SK-N-SH (cell line): ENCODE measurements at regions not wholly inside any gene's neighbourhood (a gene's known extent, or its start where the extent isn't known, plus 50 kb on each side); places are given as distances from the start of the nearest gene placed in this dataset.

Experiments used
- CTCF ChIP-seq: fragments of 200-600 bp; sonication (generic); IDR thresholded peaks from 2 replicates; pipeline ENCODE4 v1.6.1; 2017; ENCODE audit warnings: antibody characterized with exemption, mild to moderate bottlenecking, moderate library complexity
- EP300 ChIP-seq, 2 experiments: IDR thresholded peaks; 2 replicates each; pipeline versions ENCODE4 v1.4.0 to v1.6.1; 2012; ENCODE audit warnings: borderline replicate concordance in 1 of 2, low read depth in 1 of 2, low read length in 1 of 2
- EZH2phosphoT487 ChIP-seq: fragments of 200-600 bp; sonication (generic); IDR thresholded peaks from 2 replicates; pipeline ENCODE4 v1.6.1; 2017; ENCODE audit warnings: low read depth, mixed run types, mild to moderate bottlenecking, antibody characterized with exemption, moderate library complexity, borderline replicate concordance
- GATA2 ChIP-seq: sonication (generic); formaldehyde crosslinking; IDR thresholded peaks from 2 replicates; pipeline ENCODE4 v1.5.0; 2020; ENCODE audit warnings: mild to moderate bottlenecking, missing genetic modification reagents
- MAX ChIP-seq: IDR thresholded peaks from 2 replicates; pipeline ENCODE4 v1.4.0; 2012; ENCODE audit warnings: low read depth
- NFIC ChIP-seq: IDR thresholded peaks from 2 replicates; pipeline ENCODE4 v1.4.0; 2012; ENCODE audit warnings: borderline replicate concordance
- POLR2AphosphoS5 ChIP-seq: IDR thresholded peaks from 2 replicates; pipeline ENCODE4 v1.6.1; 2012; ENCODE audit warnings: low read depth, low read length
- RAD21 ChIP-seq: IDR thresholded peaks from 2 replicates; pipeline ENCODE4 v1.6.1; 2012; ENCODE audit warnings: mild to moderate bottlenecking, low read length
- SIN3A ChIP-seq: IDR thresholded peaks from 2 replicates; pipeline ENCODE4 v1.6.1; 2012; ENCODE audit warnings: low read depth, mild to moderate bottlenecking, low read length, moderate library complexity, borderline replicate concordance
- YY1 ChIP-seq: IDR thresholded peaks from 2 replicates; pipeline ENCODE4 v1.4.0; 2012; ENCODE audit warnings: low read depth, mild to moderate bottlenecking
- TF ChIP-seq, protein P1 (sequence below): IDR thresholded peaks from 2 replicates; pipeline ENCODE4 v1.6.1; 2012; ENCODE audit warnings: mild to moderate bottlenecking, low read depth, low read length, moderate library complexity

GRCh38 chr6:47106721-47107197 is 64.6 kb upstream of the ADGRF1 start:
- TF ChIP-seq, protein P1, sequence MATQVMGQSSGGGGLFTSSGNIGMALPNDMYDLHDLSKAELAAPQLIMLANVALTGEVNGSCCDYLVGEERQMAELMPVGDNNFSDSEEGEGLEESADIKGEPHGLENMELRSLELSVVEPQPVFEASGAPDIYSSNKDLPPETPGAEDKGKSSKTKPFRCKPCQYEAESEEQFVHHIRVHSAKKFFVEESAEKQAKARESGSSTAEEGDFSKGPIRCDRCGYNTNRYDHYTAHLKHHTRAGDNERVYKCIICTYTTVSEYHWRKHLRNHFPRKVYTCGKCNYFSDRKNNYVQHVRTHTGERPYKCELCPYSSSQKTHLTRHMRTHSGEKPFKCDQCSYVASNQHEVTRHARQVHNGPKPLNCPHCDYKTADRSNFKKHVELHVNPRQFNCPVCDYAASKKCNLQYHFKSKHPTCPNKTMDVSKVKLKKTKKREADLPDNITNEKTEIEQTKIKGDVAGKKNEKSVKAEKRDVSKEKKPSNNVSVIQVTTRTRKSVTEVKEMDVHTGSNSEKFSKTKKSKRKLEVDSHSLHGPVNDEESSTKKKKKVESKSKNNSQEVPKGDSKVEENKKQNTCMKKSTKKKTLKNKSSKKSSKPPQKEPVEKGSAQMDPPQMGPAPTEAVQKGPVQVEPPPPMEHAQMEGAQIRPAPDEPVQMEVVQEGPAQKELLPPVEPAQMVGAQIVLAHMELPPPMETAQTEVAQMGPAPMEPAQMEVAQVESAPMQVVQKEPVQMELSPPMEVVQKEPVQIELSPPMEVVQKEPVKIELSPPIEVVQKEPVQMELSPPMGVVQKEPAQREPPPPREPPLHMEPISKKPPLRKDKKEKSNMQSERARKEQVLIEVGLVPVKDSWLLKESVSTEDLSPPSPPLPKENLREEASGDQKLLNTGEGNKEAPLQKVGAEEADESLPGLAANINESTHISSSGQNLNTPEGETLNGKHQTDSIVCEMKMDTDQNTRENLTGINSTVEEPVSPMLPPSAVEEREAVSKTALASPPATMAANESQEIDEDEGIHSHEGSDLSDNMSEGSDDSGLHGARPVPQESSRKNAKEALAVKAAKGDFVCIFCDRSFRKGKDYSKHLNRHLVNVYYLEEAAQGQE = no peak
- TF ChIP-seq GATA2 (CRISPR knock-in tag) = no peak
- TF ChIP-seq CTCF = no peak
- TF ChIP-seq YY1 = no peak
- TF ChIP-seq POLR2AphosphoS5 = no peak
- no peak for TF ChIP-seq EZH2phosphoT487
- TF ChIP-seq EP300 (IDR thresholded peaks at IDR 0.05; ENCODE audit: borderline replicate concordance in 1 of 2, low read depth in 1 of 2, low read length in 1 of 2) = no peak
- no peak for TF ChIP-seq MAX
- no peak for TF ChIP-seq RAD21
- TF ChIP-seq SIN3A = no peak
- no peak for TF ChIP-seq NFIC
